Endothelial cell of umbilical vein (primary cell): ENCODE measurements at regions not wholly inside any gene's neighbourhood (a gene's known extent, or its start where the extent isn't known, plus 50 kb on each side); places are given as distances from the start of the nearest gene placed in this dataset.

Experiments used
- BruUV-seq: library from RNA; stranded (reverse); fragments of 400-500 nt; replicated peaks from 2 replicates; lab custom pipeline; 2021; lab: Mats Ljungman, UMichigan
- CTCF ChIA-PET: fragments of 300-600, 350-600 bp; sonication (Branson Sonifier 250); formaldehyde crosslinking; loops from one replicate; lab custom pipeline; 2021; ENCODE audit warnings: antibody characterized with exemption, inconsistent platforms; lab: Charles Lee
- POLR2A ChIA-PET: fragments of 300-600, 350-600 bp; sonication (Branson Sonifier 250); formaldehyde crosslinking; loops from one replicate; lab custom pipeline; 2021; ENCODE audit warnings: antibody characterized with exemption, inconsistent platforms; lab: Charles Lee
- DNase-seq: peaks from one replicate; pipeline ENCODE4 v3.0.0-alpha.2; 2011; ENCODE audit warnings: low read depth, low spot score
- FAIRE-seq: peaks from 2 replicates; lab custom pipeline; 2011; peaks lifted over from hg19 to GRCh38; lab: Jason Lieb, UNC
- H2AFZ ChIP-seq: 2 replicates; pipeline ENCODE4 v1.6.0; 2012; ENCODE audit warnings: low read depth, low read length, control low read depth, inconsistent platforms
- H3K27ac ChIP-seq: 2 replicates; pipeline ENCODE4 v1.5.1; 2011; ENCODE audit warnings: low read depth, mild to moderate bottlenecking, control low read depth, low read length, moderate library complexity; ENCODE audit not compliant: insufficient read depth
- H3K27me3 ChIP-seq, 2 experiments: 2 replicates each; pipeline versions ENCODE4 v1.6.0 to v1.6.1; 2011; ENCODE audit warnings: low read length in 2 of 2, mixed read lengths in 1 of 2; ENCODE audit not compliant: control insufficient read depth in 2 of 2, insufficient read depth in 2 of 2
- H3K36me3 ChIP-seq, 2 experiments: 2 replicates in 1 of 2; 3 replicates in 1 of 2; pipeline ENCODE4 v1.5.1; 2011; ENCODE audit warnings: low read length in 2 of 2, mild to moderate bottlenecking in 1 of 2, moderate library complexity in 1 of 2; ENCODE audit not compliant: control insufficient read depth in 2 of 2, insufficient read depth in 2 of 2; ENCODE audit errors: extremely low read depth in 1 of 2
- H3K4me1 ChIP-seq: 3 replicates; pipeline ENCODE4 v1.5.1; 2011; ENCODE audit warnings: mild to moderate bottlenecking, low read length; ENCODE audit not compliant: control insufficient read depth, insufficient read depth; ENCODE audit errors: extremely low read depth
- H3K4me2 ChIP-seq: 2 replicates; pipeline ENCODE4 v1.6.1; 2011; ENCODE audit warnings: low read length, control low read depth, mixed read lengths; ENCODE audit not compliant: insufficient read depth
- H3K4me3 ChIP-seq, 3 experiments: fragments of 200-600 bp in 1 of 3; sonication (generic), shearing (Covaris generic) in 1 of 3; replicated peaks in 1 of 3; 2 replicates each; pipeline ENCODE4 v1.5.1; 2011 to 2016; ENCODE audit warnings: control low read depth in 3 of 3, low read length in 3 of 3, mild to moderate bottlenecking in 2 of 3, inconsistent platforms in 1 of 3, low read depth in 1 of 3, moderate library complexity in 1 of 3; ENCODE audit not compliant: insufficient read depth in 1 of 3
- H3K79me2 ChIP-seq: 2 replicates; pipeline ENCODE4 v1.6.0; 2012; ENCODE audit warnings: low read length, inconsistent platforms; ENCODE audit not compliant: control insufficient read depth, insufficient read depth
- H3K9ac ChIP-seq: replicated peaks from 2 replicates; pipeline ENCODE3; 2011; ENCODE audit warnings: low read length, control low read depth; ENCODE audit not compliant: insufficient read depth; ENCODE audit errors: extremely low read depth
- H3K9me1 ChIP-seq: replicated peaks from 3 replicates; pipeline ENCODE4 v1.6.0; 2011; ENCODE audit warnings: mild to moderate bottlenecking, low read length; ENCODE audit not compliant: control insufficient read depth, insufficient read depth; ENCODE audit errors: extremely low read depth
- H3K9me3 ChIP-seq: replicated peaks from 2 replicates; pipeline ENCODE4 v1.5.1; 2012; ENCODE audit warnings: low read length, inconsistent platforms; ENCODE audit not compliant: control insufficient read depth, insufficient read depth
- H4K20me1 ChIP-seq: replicated peaks from 2 replicates; pipeline ENCODE3; 2011; ENCODE audit warnings: mild to moderate bottlenecking, low read length; ENCODE audit not compliant: control insufficient read depth, insufficient read depth; ENCODE audit errors: extremely low read depth
- CTCF ChIP-seq, 2 donors: IDR thresholded peaks; 1 replicate in 1 of 2; 2 replicates in 1 of 2; pipeline ENCODE4 v1.5.1; 2011; ENCODE audit warnings: low read length in 2 of 2, mild to moderate bottlenecking in 2 of 2, moderate library complexity in 2 of 2, control low read depth in 1 of 2, inconsistent platforms in 1 of 2, low read depth in 1 of 2; ENCODE audit not compliant: insufficient read depth in 1 of 2; ENCODE audit errors: extremely low read depth in 1 of 2
- EZH2 ChIP-seq: IDR thresholded peaks from 2 replicates; pipeline ENCODE4 v1.6.1; 2012; ENCODE audit warnings: borderline replicate concordance, low read depth, mild to moderate bottlenecking, moderate library complexity, low read length, inconsistent platforms; ENCODE audit not compliant: severe bottlenecking
- FOS ChIP-seq: IDR thresholded peaks from 2 replicates; pipeline ENCODE4 v1.6.1; 2011; ENCODE audit warnings: mild to moderate bottlenecking, low read length, moderate library complexity, borderline replicate concordance; ENCODE audit not compliant: insufficient read depth
- GATA2 ChIP-seq: IDR thresholded peaks from 2 replicates; pipeline ENCODE4 v1.7.0; 2011; ENCODE audit warnings: low read depth, mild to moderate bottlenecking, moderate library complexity, mixed read lengths, low read length; ENCODE audit not compliant: insufficient read length, insufficient read depth
- JUN ChIP-seq: IDR thresholded peaks from 2 replicates; pipeline ENCODE4 v1.6.1; 2011; ENCODE audit warnings: borderline replicate concordance, low read depth; ENCODE audit not compliant: insufficient read length, insufficient read depth
- MAX ChIP-seq: IDR thresholded peaks from 2 replicates; pipeline ENCODE4 v1.6.1; 2011; ENCODE audit not compliant: insufficient read depth, insufficient read length
- MYC ChIP-seq: IDR thresholded peaks from one replicate; pipeline ENCODE4 v1.6.1; 2011; ENCODE audit warnings: mild to moderate bottlenecking, low read depth, low read length
- POLR2A ChIP-seq: IDR thresholded peaks from 2 replicates; pipeline ENCODE4 v1.6.1; 2012; ENCODE audit warnings: low read depth, mild to moderate bottlenecking, control low read depth, low read length
- POLR2AphosphoS5 ChIP-seq: IDR thresholded peaks from 2 replicates; pipeline ENCODE4 v1.6.1; 2012; ENCODE audit warnings: low read depth, mild to moderate bottlenecking, control low read depth, low read length, moderate library complexity; ENCODE audit not compliant: insufficient read depth
- dilution Hi-C: fragments of 300-500 bp; cut with MboI; formaldehyde crosslinking; loops from one replicate; pipeline ENCODE4 v1.15.0; 2019; ENCODE audit warnings: low sequenced_read_pairs; ENCODE audit not compliant: extremely low pct_ligation_motif_present
- intact Hi-C: fragments of 100-400 bp; cut with micrococcal nuclease; formaldehyde crosslinking; loops from one replicate; pipeline ENCODE4 v1.10.0; 2022

- TF ChIP-seq EZH2 (no peak), CTCF (IDR thresholded peaks at IDR 0.05; ENCODE audit: extremely low read depth in 1 of 2, insufficient read depth in 1 of 2, low read depth in 1 of 2, low read length in 2 of 2) (no peak), POLR2AphosphoS5 (no peak), FOS (no peak), GATA2 (no peak), MYC (no peak), JUN (no peak), POLR2A (no peak), MAX (no peak)
- Histone ChIP-seq H3K4me2 (no peak overlapping the region), H3K9ac (no peak overlapping the region), H4K20me1 (no peaks in the 10 kb centered on the region), H3K79me2 (no peaks in the 10 kb centered on the region), H2AFZ (no peak overlapping the region), H3K36me3 (no peaks in the 10 kb centered on the region), H3K27me3 (no peaks in the 10 kb centered on the region), H3K4me1 (no peaks in the 10 kb centered on the region), H3K9me3 (no peaks in the 10 kb centered on the region), H3K9me1 (no peaks in the 10 kb centered on the region), H3K27ac (no peak overlapping the region), H3K4me3 (no peak overlapping the region)
- BruUV-seq, result no TSS peak
- intact Hi-C loops (no loop called here), dilution Hi-C loops (no loop called here)
- POLR2A ChIA-PET, result no interaction called here
- DNase-seq (no peak), FAIRE-seq (no peak)
- CTCF ChIA-PET, result interaction anchor here (1.4 kb wide), 1 partner anchor 295 kb away, joined by 4 read pairs; no protein-coding TSS in a partner anchor
Measured at GRCh38 chr6:55997223-55997874, 122.0 kb upstream of the BMP5 start.
